Type B pancreatic cell (in vitro differentiated cells): ENCODE measurements at regions not wholly inside any gene's neighbourhood (a gene's known extent, or its start where the extent isn't known, plus 50 kb on each side); places are given as distances from the start of the nearest gene placed in this dataset.

Experiments
- DNase-seq: peaks from one replicate; pipeline ENCODE4 v3.0.0; 2021; ENCODE audit warnings: mixed read lengths; ENCODE audit not compliant: unreplicated experiment; ENCODE audit errors: extremely low spot score
- H3K27ac Mint-ChIP-seq: 2 replicates; pipeline ENCODE4 v1.8.0; 2021; ENCODE audit warnings: mild to moderate bottlenecking, mixed read lengths
- H3K27me3 Mint-ChIP-seq: 2 replicates; pipeline ENCODE4 v1.8.0; 2021; ENCODE audit warnings: mixed read lengths
- H3K36me3 Mint-ChIP-seq: 2 replicates; pipeline ENCODE4 v1.8.0; 2021; ENCODE audit warnings: mixed read lengths
- H3K4me1 Mint-ChIP-seq: one replicate; pipeline ENCODE4 v1.8.0; 2021; ENCODE audit warnings: mixed read lengths; ENCODE audit not compliant: unreplicated experiment
- H3K4me3 Mint-ChIP-seq: 2 replicates; pipeline ENCODE4 v1.8.0; 2021; ENCODE audit warnings: mild to moderate bottlenecking, mixed read lengths
- H3K9me3 Mint-ChIP-seq: 2 replicates; pipeline ENCODE4 v1.8.0; 2021; ENCODE audit warnings: mixed read lengths
- CTCF ChIP-seq: fragments of 200-600 bp; sonication (generic); conservative IDR thresholded peaks from 2 replicates; pipeline ENCODE4 v1.5.0; 2021; ENCODE audit warnings: antibody characterized with exemption, mild to moderate bottlenecking

GRCh38 chr3:115502128-115502527 lies 121.2 kb upstream of the GAP43 start:
- Mint-ChIP-seq H3K4me1 (peaks cover 8% of the 10 kb centered on the region), H3K27me3 (no peaks in the 10 kb centered on the region), H3K27ac (no peak overlapping the region), H3K9me3 (peaks cover 12% of the 10 kb centered on the region), H3K36me3 (peaks cover 8% of the 10 kb centered on the region), H3K4me3 (no peak overlapping the region)
- no peak for DNase-seq
- TF ChIP-seq CTCF: no peak

GRCh38 chr3:115503394-115503793 lies 119.9 kb upstream of the GAP43 start:
- TF ChIP-seq CTCF: no peak
- peaks cover 8% of the 10 kb centered on the region for H3K4me1 Mint-ChIP-seq
- no peak overlapping the region for H3K27ac Mint-ChIP-seq
- no peak overlapping the region for H3K4me3 Mint-ChIP-seq
- H3K27me3 Mint-ChIP-seq: no peaks in the 10 kb centered on the region
- H3K9me3 Mint-ChIP-seq: peaks cover 12% of the 10 kb centered on the region
- peaks cover 8% of the 10 kb centered on the region for H3K36me3 Mint-ChIP-seq
- no peak for DNase-seq

- no peak overlapping the region for H3K27ac Mint-ChIP-seq
- peaks cover 15% of the 10 kb centered on the region for H3K9me3 Mint-ChIP-seq
- peaks cover 17% of the 10 kb centered on the region for H3K27me3 Mint-ChIP-seq
- H3K4me3 Mint-ChIP-seq: no peak overlapping the region
- no peak for TF ChIP-seq CTCF
- no peak for DNase-seq
- peaks cover 28% of the 10 kb centered on the region for H3K4me1 Mint-ChIP-seq
- peaks cover 8% of the 10 kb centered on the region for H3K36me3 Mint-ChIP-seq
Observed at GRCh38 chr3:115508562-115508961, 114.7 kb upstream of the GAP43 start.

- Mint-ChIP-seq H3K9me3 (peaks cover 4% of the 10 kb centered on the region), H3K36me3 (no peaks in the 10 kb centered on the region), H3K27me3 (peaks cover 17% of the 10 kb centered on the region), H3K4me3 (peak overlapping the region; percentile 92), H3K27ac (peak overlapping the region; percentile 86), H3K4me1 (peaks cover 40% of the 10 kb centered on the region)
- no peak for TF ChIP-seq CTCF
- DNase-seq: no peak
Observed at GRCh38 chr3:115512565-115513415, 110.5 kb upstream of the GAP43 start.

- TF ChIP-seq CTCF: no peak
- no peak for DNase-seq
- H3K36me3 Mint-ChIP-seq: no peaks in the 10 kb centered on the region
- peaks cover 4% of the 10 kb centered on the region for H3K9me3 Mint-ChIP-seq
- H3K4me3 Mint-ChIP-seq: peak overlapping the region; percentile 92
- peak overlapping the region; percentile 86 for H3K27ac Mint-ChIP-seq
- peaks cover 17% of the 10 kb centered on the region for H3K27me3 Mint-ChIP-seq
- H3K4me1 Mint-ChIP-seq: peaks cover 42% of the 10 kb centered on the region
Observed at GRCh38 chr3:115513416-115513800, 109.9 kb upstream of the GAP43 start.
